Hematopoietic multipotent progenitor cell treated with erythropoietin and hydrocortisone succinate and interleukin-3 and kit ligand, for 8 days (in vitro differentiated cells): ENCODE measurements at regions not wholly inside any gene's neighbourhood (a gene's known extent, or its start where the extent isn't known, plus 50 kb on each side); places are given as distances from the start of the nearest gene placed in this dataset.

ENCODE experiments used
- DNase-seq: peaks from one replicate; pipeline ENCODE4 v3.0.0-alpha.2; 2015

- DNase-seq, result no peak
These were observed 558.5 kb downstream of the CD83 start for GRCh38 chr6:14676064-14676463.

- no peak for DNase-seq
These were observed 559.6 kb downstream of the CD83 start for GRCh38 chr6:14676977-14677781.

GRCh38 chr6:14681699-14682487 is 564.0 kb upstream of the JARID2 start:
- peak; percentile 30 for DNase-seq

- DNase-seq, result no peak
These were observed 563.1 kb upstream of the JARID2 start for GRCh38 chr6:14682812-14683211.

- DNase-seq, result no peak
These were observed 556.2 kb upstream of the JARID2 start for GRCh38 chr6:14689639-14690038.

- DNase-seq, result no peak
These were observed 555.5 kb upstream of the JARID2 start for GRCh38 chr6:14690120-14691056.

GRCh38 chr6:14692208-14692607 is 553.7 kb upstream of the JARID2 start:
- no peak for DNase-seq

GRCh38 chr6:14693301-14694192 is 552.3 kb upstream of the JARID2 start:
- no peak for DNase-seq

- no peak for DNase-seq
These were observed 551.6 kb upstream of the JARID2 start for GRCh38 chr6:14694308-14694707.

- DNase-seq, result no peak
These were observed 550.3 kb upstream of the JARID2 start for GRCh38 chr6:14695579-14695978.

GRCh38 chr6:14696367-14696766 is 549.5 kb upstream of the JARID2 start:
- DNase-seq, result no peak

- no peak for DNase-seq
These were observed 548.4 kb upstream of the JARID2 start for GRCh38 chr6:14697427-14697826.

GRCh38 chr6:14699803-14700601 is 545.9 kb upstream of the JARID2 start:
- no peak for DNase-seq

GRCh38 chr6:14701946-14702345 is 543.9 kb upstream of the JARID2 start:
- DNase-seq, result no peak

GRCh38 chr6:14702678-14703077 is 543.2 kb upstream of the JARID2 start:
- DNase-seq, result no peak

GRCh38 chr6:14703586-14703985 is 542.3 kb upstream of the JARID2 start:
- no peak for DNase-seq

GRCh38 chr6:14704383-14705271 is 541.2 kb upstream of the JARID2 start:
- no peak for DNase-seq

- no peak for DNase-seq
These were observed 540.0 kb upstream of the JARID2 start for GRCh38 chr6:14705841-14706377.

- DNase-seq, result no peak
These were observed 539.4 kb upstream of the JARID2 start for GRCh38 chr6:14706378-14706929.
